ENCODE measurements at regions not wholly inside any gene's neighbourhood (a gene's known extent, or its start where the extent isn't known, plus 50 kb on each side); places are given as distances from the start of the nearest gene placed in this dataset.
"Not testable (repeated sequence)": the region's sequence is repeated elsewhere in the genome, so short reads cannot be mapped to it uniquely, and the experiment has no call there.

- Histone ChIP-seq H3K4me3 (ENCODE audit: low read length) (no peak overlapping the region), H3K27me3 (replicated peaks; ENCODE audit: control insufficient read depth, insufficient read depth, low read length) (no peaks in the 10 kb centered on the region), H3K9ac (ENCODE audit: low read length) (no peak overlapping the region), H3K36me3 (ENCODE audit: control insufficient read depth, insufficient read depth, low read length, severe bottlenecking) (no peaks in the 10 kb centered on the region), H3K9me3 (ENCODE audit: control insufficient read depth, low read length) (no peaks in the 10 kb centered on the region), H3K4me1 (ENCODE audit: control insufficient read depth, insufficient read depth, low read length) (peaks cover 16% of the 10 kb centered on the region)
- DNase-seq (ENCODE audit: low read depth): no peak
Measured at GRCh38 chr2:66170744-66171330, 264.1 kb upstream of the MEIS1 start.

GRCh38 chr2:66169076-66169475 lies 265.8 kb upstream of the MEIS1 start:
- H3K4me1 ChIP-seq (ENCODE audit: control insufficient read depth, insufficient read depth, low read length): peaks cover 16% of the 10 kb centered on the region
- no peak for DNase-seq (ENCODE audit: low read depth)
- no peaks in the 10 kb centered on the region for H3K36me3 ChIP-seq (ENCODE audit: control insufficient read depth, insufficient read depth, low read length, severe bottlenecking)
- no peaks in the 10 kb centered on the region for H3K9me3 ChIP-seq (ENCODE audit: control insufficient read depth, low read length)
- H3K4me3 ChIP-seq (ENCODE audit: low read length): no peak overlapping the region
- H3K27me3 ChIP-seq (replicated peaks; ENCODE audit: control insufficient read depth, insufficient read depth, low read length): no peaks in the 10 kb centered on the region
- no peak overlapping the region for H3K9ac ChIP-seq (ENCODE audit: low read length)

DNA sequence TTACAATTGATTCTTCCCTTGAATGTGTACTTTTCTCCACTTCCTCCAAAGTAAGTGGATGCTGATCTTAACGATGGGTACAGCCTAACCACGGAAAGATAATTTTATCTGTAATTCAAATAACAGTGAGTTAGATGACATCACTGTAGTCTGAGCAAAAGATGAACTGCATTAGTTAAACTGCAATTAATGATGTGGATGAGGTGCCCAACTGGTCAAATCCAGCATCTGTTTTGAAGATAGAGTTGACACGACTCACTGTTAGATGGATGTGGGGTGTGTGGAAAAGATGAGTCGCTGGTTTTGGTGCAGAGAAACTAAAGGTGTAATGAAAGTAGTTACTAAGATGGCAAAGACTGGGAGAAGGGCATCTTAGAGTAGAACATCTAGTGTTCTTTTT lies 270.5 kb upstream of the MEIS1 start:
- no peak overlapping the region for H3K9ac ChIP-seq (ENCODE audit: low read length)

DNA sequence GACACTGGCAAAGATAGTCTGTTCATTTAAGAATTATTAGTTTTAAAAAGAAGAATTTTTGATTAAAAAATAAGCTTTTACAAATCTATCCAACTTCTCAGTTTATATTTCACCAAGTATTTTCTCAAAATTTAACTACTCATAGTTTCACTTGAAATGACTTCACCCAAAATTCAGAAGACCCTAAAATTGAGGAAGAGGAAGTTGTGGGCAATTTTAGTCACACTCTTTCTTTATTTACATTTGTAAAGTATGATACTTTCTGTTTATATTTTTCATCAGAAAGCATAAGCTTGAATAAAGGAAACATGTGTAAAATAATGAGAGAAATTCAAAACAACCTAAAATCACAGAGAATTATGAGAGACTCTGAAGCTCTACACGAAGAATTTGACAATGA lies 278.8 kb upstream of the MEIS1 start:
- H3K4me1 ChIP-seq (ENCODE audit: control insufficient read depth, insufficient read depth, low read length): no peaks in the 10 kb centered on the region
- DNase-seq (ENCODE audit: low read depth): no peak
- no peak overlapping the region for H3K4me3 ChIP-seq (ENCODE audit: low read length)

More for the DNA sequence above, 270.5 kb upstream of the MEIS1 start:
- no peaks in the 10 kb centered on the region for H3K9me3 ChIP-seq (ENCODE audit: control insufficient read depth, low read length)
- no peak for DNase-seq (ENCODE audit: low read depth)
- no peaks in the 10 kb centered on the region for H3K4me1 ChIP-seq (ENCODE audit: control insufficient read depth, insufficient read depth, low read length)
- H3K36me3 ChIP-seq (ENCODE audit: control insufficient read depth, insufficient read depth, low read length, severe bottlenecking): no peaks in the 10 kb centered on the region
- H3K27me3 ChIP-seq (replicated peaks; ENCODE audit: control insufficient read depth, insufficient read depth, low read length): no peaks in the 10 kb centered on the region
- no peak overlapping the region for H3K4me3 ChIP-seq (ENCODE audit: low read length)

GRCh38 chr2:66153941-66154340 lies 281.0 kb upstream of the MEIS1 start:
- no peak for DNase-seq (ENCODE audit: low read depth)
- Histone ChIP-seq H3K4me3 (ENCODE audit: low read length) (no peak overlapping the region), H3K9me3 (ENCODE audit: control insufficient read depth, low read length) (peaks cover 32% of the 10 kb centered on the region), H3K9ac (ENCODE audit: low read length) (no peak overlapping the region), H3K27me3 (replicated peaks; ENCODE audit: control insufficient read depth, insufficient read depth, low read length) (no peaks in the 10 kb centered on the region), H3K36me3 (ENCODE audit: control insufficient read depth, insufficient read depth, low read length, severe bottlenecking) (no peaks in the 10 kb centered on the region), H3K4me1 (ENCODE audit: control insufficient read depth, insufficient read depth, low read length) (no peaks in the 10 kb centered on the region)

More for the DNA sequence above, 278.8 kb upstream of the MEIS1 start:
- Histone ChIP-seq H3K36me3 (ENCODE audit: control insufficient read depth, insufficient read depth, low read length, severe bottlenecking) (no peaks in the 10 kb centered on the region), H3K27me3 (replicated peaks; ENCODE audit: control insufficient read depth, insufficient read depth, low read length) (no peaks in the 10 kb centered on the region), H3K9me3 (ENCODE audit: control insufficient read depth, low read length) (peaks cover 20% of the 10 kb centered on the region), H3K9ac (ENCODE audit: low read length) (no peak overlapping the region)

GRCh38 chr2:66145490-66145889 lies 289.4 kb upstream of the MEIS1 start:
- Histone ChIP-seq H3K27me3 (replicated peaks; ENCODE audit: control insufficient read depth, insufficient read depth, low read length) (no peaks in the 10 kb centered on the region), H3K9me3 (ENCODE audit: control insufficient read depth, low read length) (peaks cover 12% of the 10 kb centered on the region), H3K4me1 (ENCODE audit: control insufficient read depth, insufficient read depth, low read length) (no peaks in the 10 kb centered on the region), H3K36me3 (ENCODE audit: control insufficient read depth, insufficient read depth, low read length, severe bottlenecking) (no peaks in the 10 kb centered on the region), H3K9ac (ENCODE audit: low read length) (no peak overlapping the region), H3K4me3 (ENCODE audit: low read length) (no peak overlapping the region)
- no peak for DNase-seq (ENCODE audit: low read depth)

- not testable (repeated sequence) for H3K4me1 ChIP-seq (ENCODE audit: control insufficient read depth, insufficient read depth, low read length); H3K36me3 ChIP-seq (ENCODE audit: control insufficient read depth, insufficient read depth, low read length, severe bottlenecking); H3K4me3 ChIP-seq (ENCODE audit: low read length); H3K27me3 ChIP-seq (replicated peaks; ENCODE audit: control insufficient read depth, insufficient read depth, low read length); H3K9me3 ChIP-seq (ENCODE audit: control insufficient read depth, low read length); H3K9ac ChIP-seq (ENCODE audit: low read length); DNase-seq (ENCODE audit: low read depth)
Measured at GRCh38 chr2:66144324-66144723, 290.6 kb upstream of the MEIS1 start.

GRCh38 chr2:66137606-66138130 lies 297.3 kb upstream of the MEIS1 start:
- H3K27me3 ChIP-seq (replicated peaks; ENCODE audit: control insufficient read depth, insufficient read depth, low read length): peaks cover 5% of the 10 kb centered on the region
- H3K36me3 ChIP-seq (ENCODE audit: control insufficient read depth, insufficient read depth, low read length, severe bottlenecking): no peaks in the 10 kb centered on the region
- H3K9me3 ChIP-seq (ENCODE audit: control insufficient read depth, low read length): peaks cover 3% of the 10 kb centered on the region
- H3K4me1 ChIP-seq (ENCODE audit: control insufficient read depth, insufficient read depth, low read length): no peaks in the 10 kb centered on the region
- no peak for DNase-seq (ENCODE audit: low read depth)
- no peak overlapping the region for H3K4me3 ChIP-seq (ENCODE audit: low read length)
- H3K9ac ChIP-seq (ENCODE audit: low read length): no peak overlapping the region

GRCh38 chr2:66134138-66134701 lies 300.7 kb upstream of the MEIS1 start:
- Histone ChIP-seq H3K9me3 (ENCODE audit: control insufficient read depth, low read length) (peaks cover 3% of the 10 kb centered on the region), H3K27me3 (replicated peaks; ENCODE audit: control insufficient read depth, insufficient read depth, low read length) (peaks cover 5% of the 10 kb centered on the region), H3K36me3 (ENCODE audit: control insufficient read depth, insufficient read depth, low read length, severe bottlenecking) (no peaks in the 10 kb centered on the region), H3K9ac (ENCODE audit: low read length) (no peak overlapping the region), H3K4me3 (ENCODE audit: low read length) (no peak overlapping the region), H3K4me1 (ENCODE audit: control insufficient read depth, insufficient read depth, low read length) (no peaks in the 10 kb centered on the region)
- no peak for DNase-seq (ENCODE audit: low read depth)

- no peaks in the 10 kb centered on the region for H3K9me3 ChIP-seq (ENCODE audit: control insufficient read depth, low read length)
- peaks cover 4% of the 10 kb centered on the region for H3K4me1 ChIP-seq (ENCODE audit: control insufficient read depth, insufficient read depth, low read length)
- DNase-seq (ENCODE audit: low read depth): no peak
- H3K4me3 ChIP-seq (ENCODE audit: low read length): no peak overlapping the region
- no peaks in the 10 kb centered on the region for H3K36me3 ChIP-seq (ENCODE audit: control insufficient read depth, insufficient read depth, low read length, severe bottlenecking)
- H3K27me3 ChIP-seq (replicated peaks; ENCODE audit: control insufficient read depth, insufficient read depth, low read length): no peaks in the 10 kb centered on the region
- no peak overlapping the region for H3K9ac ChIP-seq (ENCODE audit: low read length)
Measured at GRCh38 chr2:66127656-66128055, 307.3 kb upstream of the MEIS1 start.

DNA sequence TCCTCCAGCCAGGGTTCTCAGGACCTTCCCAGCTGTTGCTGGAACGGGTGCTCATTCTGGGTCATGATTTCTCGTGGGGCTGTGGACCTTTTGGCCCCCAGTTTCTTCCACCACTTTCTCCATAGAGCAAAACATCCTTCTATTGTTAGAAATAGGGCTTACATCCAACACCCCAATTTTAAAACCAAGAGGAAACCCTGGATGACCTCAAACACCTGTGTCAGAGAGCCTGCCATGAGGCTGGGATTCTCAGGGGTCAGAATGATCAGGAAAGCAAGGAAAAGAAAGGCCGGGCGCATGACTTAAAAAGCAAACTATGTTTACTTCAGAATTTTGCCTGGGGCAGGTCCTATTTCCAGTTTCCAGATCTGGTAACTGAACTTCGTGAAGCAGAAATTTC lies 307.9 kb upstream of the MEIS1 start:
- Histone ChIP-seq H3K9ac (ENCODE audit: low read length) (no peak overlapping the region), H3K4me1 (ENCODE audit: control insufficient read depth, insufficient read depth, low read length) (peaks cover 4% of the 10 kb centered on the region), H3K4me3 (ENCODE audit: low read length) (no peak overlapping the region), H3K27me3 (replicated peaks; ENCODE audit: control insufficient read depth, insufficient read depth, low read length) (no peaks in the 10 kb centered on the region), H3K36me3 (ENCODE audit: control insufficient read depth, insufficient read depth, low read length, severe bottlenecking) (no peaks in the 10 kb centered on the region), H3K9me3 (ENCODE audit: control insufficient read depth, low read length) (no peaks in the 10 kb centered on the region)
- no peak for DNase-seq (ENCODE audit: low read depth)

GRCh38 chr2:66125951-66126350 lies 309.0 kb upstream of the MEIS1 start:
- no peaks in the 10 kb centered on the region for H3K36me3 ChIP-seq (ENCODE audit: control insufficient read depth, insufficient read depth, low read length, severe bottlenecking)
- no peak for DNase-seq (ENCODE audit: low read depth)
- H3K27me3 ChIP-seq (replicated peaks; ENCODE audit: control insufficient read depth, insufficient read depth, low read length): no peaks in the 10 kb centered on the region
- no peaks in the 10 kb centered on the region for H3K9me3 ChIP-seq (ENCODE audit: control insufficient read depth, low read length)
- H3K4me1 ChIP-seq (ENCODE audit: control insufficient read depth, insufficient read depth, low read length): peaks cover 4% of the 10 kb centered on the region
- no peak overlapping the region for H3K9ac ChIP-seq (ENCODE audit: low read length)
- no peak overlapping the region for H3K4me3 ChIP-seq (ENCODE audit: low read length)

Data from adipocyte (in vitro differentiated cells).